GM10266 (cell line): ENCODE measurements at regions not wholly inside any gene's neighbourhood (a gene's known extent, or its start where the extent isn't known, plus 50 kb on each side); places are given as distances from the start of the nearest gene placed in this dataset.

Experiments used
- DNase-seq: peaks from one replicate; pipeline ENCODE4 v3.0.0; 2012; ENCODE audit errors: extremely low spot score
- CTCF ChIP-seq: IDR thresholded peaks from 2 replicates; pipeline ENCODE4 v1.5.1; 2012; ENCODE audit warnings: mild to moderate bottlenecking, low read depth; ENCODE audit not compliant: control insufficient read depth, insufficient read depth; ENCODE audit errors: missing control alignments

GRCh38 chr4:161197474-161197873, 966.3 kb downstream of the FSTL5 start:
- no peak for DNase-seq
- no peak for TF ChIP-seq CTCF

GRCh38 chr4:161189286-161190134, 974.3 kb downstream of the FSTL5 start:
- DNase-seq = no peak
- no peak for TF ChIP-seq CTCF

GRCh38 chr4:161188578-161188977, 975.2 kb downstream of the FSTL5 start:
- no peak for DNase-seq
- no peak for TF ChIP-seq CTCF

- TF ChIP-seq CTCF = no peak
- DNase-seq = no peak
Measured at GRCh38 chr4:161187569-161187968, 976.2 kb downstream of the FSTL5 start.

GRCh38 chr4:161186750-161187149, 977.0 kb downstream of the FSTL5 start:
- DNase-seq = no peak
- TF ChIP-seq CTCF = no peak

GRCh38 chr4:161186012-161186411, 977.8 kb downstream of the FSTL5 start:
- DNase-seq = no peak
- no peak for TF ChIP-seq CTCF

- no peak for TF ChIP-seq CTCF
- DNase-seq = no peak
Measured at GRCh38 chr4:161183729-161184128, 980.1 kb downstream of the FSTL5 start.
